Amniotic stem cell (primary cell): ENCODE measurements at regions not wholly inside any gene's neighbourhood (a gene's known extent, or its start where the extent isn't known, plus 50 kb on each side); places are given as distances from the start of the nearest gene placed in this dataset.

ENCODE experiments used
- DNase-seq: peaks from one replicate; lab custom pipeline; 2025; lab: John Stamatoyannopoulos, UW

DNA sequence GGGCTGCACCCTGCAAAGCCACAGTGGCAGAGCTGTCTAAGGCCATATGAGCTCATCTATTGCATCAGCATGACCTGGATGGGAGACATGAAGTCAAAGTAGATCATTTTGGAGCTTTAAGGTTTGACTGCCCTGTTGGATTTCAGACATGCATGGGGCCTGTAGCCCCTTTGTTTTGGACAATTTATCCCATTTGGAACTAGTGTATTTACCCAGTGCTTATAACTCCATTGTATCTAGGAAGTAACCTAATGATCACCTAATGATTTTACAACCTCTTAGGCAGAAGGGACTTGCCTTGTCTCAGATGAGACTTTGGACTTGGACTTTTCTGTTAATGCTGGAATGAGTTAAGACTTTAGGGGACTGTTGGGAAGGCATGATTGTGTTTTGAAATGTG lies 575.4 kb downstream of the EPM2A start:
- DNase-seq, result no peak

DNA sequence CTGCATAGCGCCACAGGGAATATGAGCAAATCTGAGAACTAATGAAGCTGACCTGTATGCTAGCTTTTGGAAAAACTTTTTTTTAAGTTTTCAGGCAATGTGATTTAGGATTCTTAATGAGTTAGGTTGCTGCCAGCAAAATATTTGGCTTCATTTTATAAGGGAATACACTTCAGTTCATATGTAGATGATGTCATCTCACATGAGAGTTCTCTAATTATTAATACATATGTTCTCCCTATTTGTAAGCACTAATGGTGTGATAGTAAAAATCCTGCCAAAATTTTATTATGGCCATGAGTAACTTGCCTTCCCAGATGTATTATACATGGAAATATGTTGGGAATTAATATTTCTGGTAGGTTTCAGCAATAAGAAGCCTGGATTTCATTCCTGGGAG lies 573.8 kb downstream of the EPM2A start:
- DNase-seq, result no peak

DNA sequence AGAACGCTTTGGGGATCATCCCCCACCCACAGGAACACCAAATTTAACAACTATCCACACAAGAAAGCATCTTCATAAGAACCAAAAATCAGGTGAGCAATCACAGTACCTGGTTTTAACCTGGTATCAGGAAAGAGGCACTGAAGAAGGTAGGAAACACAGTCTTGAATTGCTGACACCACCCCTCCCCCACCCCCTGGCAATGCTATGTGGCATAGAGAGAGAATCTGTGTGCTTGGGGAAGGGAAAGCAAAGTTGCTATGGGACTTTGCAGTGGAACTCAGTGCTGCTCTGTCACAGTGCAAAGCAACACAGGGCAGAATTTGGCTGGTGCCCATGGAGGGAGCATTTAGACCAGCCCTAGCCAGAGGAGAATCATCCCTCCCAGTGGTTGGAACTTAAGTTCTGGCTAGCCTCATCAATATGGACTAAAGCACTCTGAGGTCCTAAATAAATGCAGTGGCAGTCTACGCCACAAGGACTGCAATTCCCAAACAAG lies 565.5 kb downstream of the EPM2A start:
- DNase-seq, result no peak

DNA sequence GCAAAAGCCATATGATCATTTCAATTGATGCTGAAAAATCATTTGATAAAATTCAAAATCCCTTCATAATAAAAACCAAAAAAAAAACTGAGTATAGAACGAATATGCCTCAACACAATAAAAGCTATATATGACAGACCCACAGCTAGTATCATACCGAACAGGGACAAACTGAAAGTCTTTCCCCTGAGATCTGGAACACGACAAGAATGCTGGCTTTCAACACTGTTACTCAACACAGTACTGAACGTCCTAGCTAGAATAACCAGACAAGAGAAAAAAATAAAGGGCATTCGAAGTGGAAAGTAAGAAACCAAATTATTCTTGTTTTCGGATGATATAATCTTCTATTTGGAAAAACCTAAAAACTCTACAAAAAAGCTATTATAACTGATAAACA lies 559.9 kb downstream of the EPM2A start:
- no peak for DNase-seq

DNA sequence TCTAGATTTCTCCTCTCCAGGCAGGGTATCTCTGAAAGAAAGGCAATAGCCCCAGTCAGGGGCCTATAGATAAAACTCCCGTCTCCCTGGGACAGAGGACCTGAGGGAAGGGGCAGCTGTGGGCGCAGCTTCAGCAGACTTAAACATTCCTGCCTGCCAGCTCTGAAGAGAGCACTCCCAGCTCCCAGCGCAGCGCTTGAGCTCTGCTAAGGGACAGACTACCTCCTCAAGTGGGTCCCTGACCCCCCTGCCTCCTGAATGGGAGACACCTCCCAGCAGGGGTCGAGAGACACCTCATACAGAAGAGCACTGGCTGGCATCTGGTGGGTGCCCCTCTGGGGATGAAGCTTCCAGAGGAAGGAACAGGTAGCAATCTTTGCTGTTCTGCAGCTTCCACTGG lies 556.9 kb downstream of the EPM2A start:
- DNase-seq, result no peak

DNA sequence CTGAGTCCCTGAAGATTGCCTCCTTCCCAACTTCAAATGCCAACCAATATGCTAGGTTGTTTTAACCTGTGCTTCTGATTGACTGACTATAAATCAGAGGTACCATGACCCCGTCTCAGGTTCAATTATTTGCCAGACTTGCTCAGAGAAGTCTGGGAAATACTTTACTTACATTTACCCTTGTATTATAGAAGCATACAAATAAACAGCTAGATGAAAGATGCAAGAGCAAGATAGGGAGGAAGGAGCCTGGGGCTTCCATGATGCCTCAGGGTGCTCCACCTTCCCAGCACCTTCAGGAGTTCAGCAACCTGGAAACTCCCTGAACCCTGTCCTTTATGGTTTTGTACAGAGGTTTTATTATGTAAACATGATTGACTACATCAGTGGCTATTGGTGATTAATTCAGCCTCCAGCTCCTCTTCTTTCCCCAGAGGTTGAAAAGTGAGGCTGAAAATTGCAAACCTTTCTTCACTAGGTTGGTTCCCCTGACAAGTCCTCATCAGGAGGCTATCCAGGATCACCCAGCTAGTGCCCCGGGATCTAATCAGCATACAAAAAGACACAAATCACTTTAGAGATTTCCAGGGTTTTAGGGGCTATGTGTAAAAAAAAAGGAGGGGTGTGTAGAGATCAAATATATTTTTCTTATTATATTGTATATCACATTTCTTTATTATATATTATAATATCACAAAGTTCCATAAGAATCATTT lies 547.7 kb downstream of the EPM2A start:
- DNase-seq, result no peak

DNA sequence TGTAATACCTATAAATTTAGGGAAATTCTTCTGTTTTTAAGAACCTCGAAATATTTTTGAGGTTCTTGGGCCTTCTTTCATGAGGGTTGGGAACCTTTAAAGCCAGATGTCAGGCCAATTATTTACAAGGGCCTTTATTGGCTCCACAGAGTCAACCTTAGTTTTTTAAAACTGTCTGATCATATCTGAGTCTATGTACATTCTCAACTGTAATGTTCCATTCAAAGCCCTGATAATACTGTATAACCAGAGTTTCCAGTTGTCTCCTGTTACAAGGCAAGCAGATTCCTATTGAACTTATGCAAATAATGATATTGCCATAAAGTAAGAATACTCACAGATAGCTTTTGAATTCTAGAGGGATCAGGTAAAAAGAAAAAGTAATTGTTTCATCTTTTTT lies 545.5 kb downstream of the EPM2A start:
- no peak for DNase-seq

DNA sequence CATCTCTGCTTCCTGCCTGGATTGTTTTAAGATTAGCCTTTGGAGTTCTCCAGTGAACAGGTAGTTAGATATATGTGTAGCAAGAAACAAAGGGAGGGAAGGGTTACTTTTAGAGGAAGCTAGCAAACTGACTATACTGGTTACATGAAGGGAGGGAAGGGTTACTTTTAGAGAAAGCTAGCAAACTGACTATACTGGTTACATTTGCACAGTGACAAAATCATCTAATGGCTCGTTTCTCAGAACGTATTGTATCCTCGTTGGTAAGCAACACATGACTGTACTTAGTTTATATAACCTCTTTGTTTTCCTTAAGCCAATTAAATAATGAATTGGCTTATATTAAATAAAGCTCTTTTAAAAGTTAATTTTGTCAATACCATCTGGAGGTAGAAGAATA lies 540.9 kb downstream of the EPM2A start:
- no peak for DNase-seq

DNA sequence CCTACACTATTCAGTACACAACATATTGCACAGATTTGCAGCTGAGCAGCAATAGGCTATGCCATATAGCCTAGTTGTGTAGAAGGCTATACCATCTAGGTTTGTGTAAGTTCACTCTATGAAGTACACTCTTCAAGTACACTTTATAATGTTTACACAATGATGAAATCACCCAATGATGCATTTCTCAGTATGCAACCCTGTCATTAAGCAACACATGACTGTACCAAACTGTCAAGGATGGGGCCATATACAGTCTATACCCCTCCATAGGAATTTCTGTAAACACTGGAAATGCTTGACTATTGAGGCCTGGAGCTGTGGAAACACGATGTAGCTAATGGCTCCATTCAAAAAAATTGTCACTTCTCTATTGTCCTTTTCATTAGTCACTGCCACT lies 535.4 kb downstream of the EPM2A start:
- no peak for DNase-seq

DNA sequence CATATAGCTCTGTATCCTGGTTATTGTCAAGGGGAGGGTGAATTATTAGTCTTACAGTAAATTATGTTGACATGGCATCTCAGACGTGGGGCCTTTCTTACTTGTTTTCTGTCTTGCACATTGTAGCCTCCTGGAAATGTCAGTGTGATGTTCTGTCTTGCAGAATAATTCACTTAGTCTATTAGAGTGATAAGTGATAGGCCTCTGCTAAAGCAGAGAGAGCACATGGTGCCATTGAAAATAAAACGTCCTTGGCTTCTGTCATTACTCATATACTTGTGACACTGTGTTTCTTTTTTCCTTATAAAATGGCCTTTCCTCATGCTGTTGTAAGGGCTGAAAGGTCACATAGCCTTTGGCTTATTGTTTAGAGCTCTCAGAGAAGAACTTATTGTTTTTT lies 531.0 kb downstream of the EPM2A start:
- DNase-seq, result no peak

DNA sequence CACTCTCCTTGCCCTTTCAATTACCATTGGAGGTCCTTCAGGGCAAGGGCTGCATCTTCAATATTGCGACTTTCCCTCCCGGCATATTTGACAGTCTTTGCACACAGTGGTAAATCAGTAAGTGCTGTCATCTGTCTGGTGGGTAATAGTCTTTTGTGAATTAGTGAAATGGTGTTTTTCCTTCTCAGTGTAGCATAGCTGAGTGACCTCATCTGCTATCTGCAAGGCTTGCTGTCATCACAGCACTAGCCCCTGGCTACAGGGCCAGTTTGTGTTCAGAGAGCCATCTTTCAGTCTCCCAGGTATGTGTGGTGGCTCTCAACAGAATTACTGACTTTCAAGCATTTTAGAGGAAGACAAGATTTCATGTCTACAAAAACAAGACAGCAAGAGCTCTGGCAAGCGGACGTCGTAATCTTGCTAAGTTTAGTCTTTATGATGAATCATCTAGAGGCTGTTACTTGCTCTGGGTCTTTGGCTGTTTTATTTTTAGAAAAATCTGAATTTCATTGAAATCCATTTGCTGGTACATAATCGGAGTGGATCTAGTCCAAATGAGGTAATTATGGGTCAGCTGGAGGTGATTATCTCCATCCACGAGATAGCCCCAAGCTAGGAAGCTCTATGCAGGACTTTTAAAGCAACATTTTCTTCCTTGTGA lies 528.9 kb downstream of the EPM2A start:
- DNase-seq, result peak; percentile 49

DNA sequence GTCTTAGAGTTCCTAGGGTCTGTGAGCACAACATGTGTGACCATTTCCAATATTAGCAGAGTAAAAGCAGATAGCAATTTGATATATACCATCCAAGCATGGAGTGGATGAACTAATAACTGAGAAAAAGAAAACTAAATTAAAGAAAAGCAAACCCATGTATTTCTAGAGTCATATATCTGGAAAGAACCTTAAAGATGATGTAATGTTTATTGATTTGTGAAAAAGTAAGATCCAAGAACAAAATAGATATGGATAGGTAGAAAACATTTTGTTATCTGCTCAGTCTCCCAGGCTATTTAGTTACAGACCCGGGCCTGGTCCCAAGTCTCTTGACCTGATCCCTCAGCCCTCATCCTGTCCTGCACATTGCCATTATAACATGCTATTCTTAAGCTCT lies 526.8 kb downstream of the EPM2A start:
- no peak for DNase-seq

DNA sequence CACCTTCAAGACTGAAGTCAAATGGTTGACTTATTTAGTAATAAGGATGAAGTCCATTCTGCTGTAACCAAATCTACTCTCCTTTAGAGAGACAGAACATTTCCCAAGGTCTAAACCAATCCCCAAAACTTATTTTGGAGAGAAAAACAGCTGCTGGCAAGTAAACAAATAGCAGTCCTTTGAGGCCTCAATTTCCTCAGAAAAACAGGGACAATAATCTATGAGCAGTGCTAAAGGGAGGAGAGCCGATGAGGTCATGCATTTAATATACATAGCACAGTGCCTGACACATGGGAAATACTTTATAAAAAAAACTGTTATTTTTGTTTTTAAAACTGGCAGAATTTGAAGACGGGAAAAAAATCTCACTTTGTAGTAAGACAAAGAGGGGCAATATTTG lies 526.0 kb downstream of the EPM2A start:
- DNase-seq, result no peak

DNA sequence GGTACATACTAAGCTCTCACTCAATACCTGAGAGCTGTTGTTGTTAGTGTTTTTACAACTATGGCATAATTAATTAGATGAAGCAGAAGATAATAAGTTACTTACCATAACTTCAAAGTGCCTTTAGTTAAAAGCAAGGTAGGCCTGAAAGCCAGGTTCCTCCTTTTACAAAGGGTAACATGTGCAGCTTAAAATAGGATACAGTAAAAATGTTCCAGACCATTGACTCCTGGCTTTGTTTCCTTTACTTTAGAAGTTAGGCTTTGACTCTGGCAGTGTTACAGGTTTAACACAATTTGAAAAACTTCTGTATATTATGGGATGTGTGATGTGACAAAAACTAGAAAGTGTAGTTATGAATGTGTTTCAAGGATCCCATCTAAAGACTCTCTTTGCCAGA lies 522.5 kb downstream of the EPM2A start:
- DNase-seq, result no peak

DNA sequence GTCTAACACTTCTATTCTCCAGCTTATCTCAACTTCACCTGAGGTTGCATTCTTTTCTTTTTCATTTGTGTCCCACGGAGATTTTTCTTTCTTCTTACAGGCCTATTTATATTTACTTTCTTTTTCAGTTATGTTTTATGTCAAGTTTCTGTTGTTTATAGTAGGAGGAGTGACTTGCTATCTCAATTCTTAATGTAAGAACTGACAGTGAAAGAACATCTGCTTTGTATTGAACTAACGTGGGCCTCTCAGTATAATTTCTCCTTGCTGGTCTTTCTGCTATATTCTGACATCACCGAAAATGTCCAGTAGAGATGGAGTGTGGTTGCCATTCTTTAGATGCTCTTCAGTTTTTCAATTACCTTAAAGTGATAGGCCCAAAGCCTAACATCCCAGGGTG lies 521.7 kb downstream of the EPM2A start:
- no peak for DNase-seq

DNA sequence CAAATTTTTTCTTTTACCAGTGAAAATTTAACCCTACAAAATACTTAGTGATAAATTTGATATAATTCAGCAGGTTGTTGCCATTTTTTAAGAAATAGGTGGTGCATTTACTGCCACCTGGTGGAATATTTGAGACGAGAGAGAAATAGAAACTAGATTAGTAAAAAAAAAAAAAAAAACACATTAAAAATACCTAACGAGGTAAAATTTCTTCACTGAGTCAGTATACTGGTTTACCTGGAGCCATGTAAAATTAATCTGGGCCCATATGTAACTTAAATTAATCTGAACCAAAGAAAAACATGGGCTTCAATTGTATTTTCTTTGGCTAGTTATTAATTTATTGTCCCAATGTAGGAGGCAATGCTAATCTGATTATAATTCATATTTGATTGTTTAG lies 520.8 kb downstream of the EPM2A start:
- peak; percentile 18 for DNase-seq

DNA sequence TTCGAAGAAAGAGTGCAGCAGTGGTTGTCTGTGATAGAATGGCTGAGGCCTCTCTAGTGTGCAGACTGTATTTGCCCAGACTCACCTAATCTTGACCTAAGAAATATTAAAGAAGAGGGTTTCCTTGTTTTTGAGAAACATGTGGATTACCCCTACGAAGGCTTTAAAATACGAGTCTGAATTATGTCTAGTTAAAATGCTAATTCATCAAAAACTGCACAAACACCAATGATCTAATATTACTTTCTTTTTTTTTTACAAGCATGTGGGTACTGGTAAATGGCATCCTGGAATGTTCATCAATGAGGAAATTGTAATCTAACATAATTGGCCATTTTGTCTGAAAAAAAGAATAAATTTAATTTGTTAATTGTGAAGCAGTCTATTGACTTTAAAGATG lies 510.9 kb downstream of the EPM2A start:
- DNase-seq, result no peak

DNA sequence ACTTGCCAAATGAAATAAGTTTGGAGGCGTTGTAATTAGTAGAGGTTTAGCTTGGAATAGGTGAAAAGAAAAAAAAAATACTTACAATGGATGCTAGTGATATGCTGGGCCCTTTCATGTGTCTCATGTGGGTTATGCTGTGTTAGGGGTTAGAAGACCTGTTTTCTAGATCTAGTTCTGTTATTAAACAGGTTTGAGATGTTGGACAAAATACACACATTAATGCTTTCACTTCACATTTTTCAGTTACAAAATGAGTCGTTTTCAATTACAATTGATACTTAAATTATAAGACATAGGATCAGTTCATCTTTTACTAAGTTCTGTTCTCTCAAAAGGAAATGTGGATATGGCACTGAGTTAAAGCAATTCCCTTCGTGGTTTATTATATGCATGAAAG lies 509.8 kb downstream of the EPM2A start:
- no peak for DNase-seq

DNA sequence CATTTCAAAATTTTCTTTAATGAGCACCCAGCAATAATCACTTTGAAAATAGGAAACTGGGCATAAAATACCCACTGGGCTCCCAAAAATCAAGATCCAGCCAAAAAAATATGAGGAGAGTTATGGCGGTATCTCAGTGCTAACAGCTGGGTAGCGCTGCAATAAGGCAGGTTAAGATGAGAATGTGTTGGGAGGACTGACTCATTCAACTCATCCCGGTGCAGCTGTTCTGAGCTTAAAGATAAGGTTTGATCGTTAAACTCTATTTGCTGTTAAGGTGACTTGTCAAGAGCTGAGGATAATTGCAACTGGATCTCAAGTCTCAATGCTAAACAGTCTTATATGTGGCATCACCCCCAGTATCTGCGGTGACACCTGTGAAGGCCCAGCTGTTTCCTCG lies 507.7 kb downstream of the EPM2A start:
- DNase-seq, result no peak

DNA sequence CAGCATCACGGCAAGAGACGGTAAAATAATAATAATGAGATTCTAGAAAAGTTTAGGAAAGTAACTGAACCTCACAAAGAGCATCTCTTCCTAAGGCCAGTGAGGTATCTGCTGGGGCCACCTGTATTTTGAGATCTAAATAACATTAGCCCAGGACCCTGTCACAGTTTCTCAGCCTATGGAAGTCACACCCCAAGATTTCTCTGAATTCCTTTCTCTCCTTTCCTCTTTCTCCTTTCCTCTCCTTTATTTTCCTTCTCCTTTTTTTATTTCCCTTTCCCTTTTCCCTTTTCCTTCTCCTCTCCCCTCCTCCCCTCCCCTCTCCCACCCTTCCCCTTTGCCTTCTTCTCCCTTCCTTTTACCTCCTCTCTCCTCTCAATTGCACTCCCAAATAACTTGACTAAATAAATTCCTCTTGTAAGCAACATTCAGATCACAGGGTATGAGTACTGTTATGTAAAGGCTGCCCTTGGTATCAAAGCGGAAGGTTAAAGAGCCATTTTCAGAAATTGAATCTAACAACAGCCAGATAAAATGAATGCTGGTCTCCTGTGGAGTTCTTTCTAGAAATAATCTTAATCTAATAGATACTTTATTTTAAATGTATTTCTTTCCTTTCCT lies 506.2 kb downstream of the EPM2A start:
- DNase-seq, result no peak

DNA sequence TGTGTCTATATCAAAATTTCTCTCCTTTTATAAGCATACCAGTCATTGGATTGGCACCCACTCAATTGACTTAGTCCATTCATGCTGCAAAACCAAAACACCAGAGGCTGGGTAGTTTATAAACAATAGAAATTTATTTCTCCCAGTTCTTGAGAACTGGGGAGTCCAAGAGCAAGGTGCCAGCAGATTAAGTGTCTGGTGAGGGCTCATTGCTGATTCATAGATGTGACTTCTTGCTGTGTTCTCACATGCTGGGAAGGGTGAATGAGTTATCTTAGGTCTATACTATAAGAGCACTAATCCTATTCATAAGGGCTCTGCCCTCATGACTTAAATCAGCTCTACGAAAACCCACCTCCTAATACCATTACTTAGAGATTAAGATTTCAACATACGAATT lies 501.4 kb downstream of the EPM2A start:
- no peak for DNase-seq

DNA sequence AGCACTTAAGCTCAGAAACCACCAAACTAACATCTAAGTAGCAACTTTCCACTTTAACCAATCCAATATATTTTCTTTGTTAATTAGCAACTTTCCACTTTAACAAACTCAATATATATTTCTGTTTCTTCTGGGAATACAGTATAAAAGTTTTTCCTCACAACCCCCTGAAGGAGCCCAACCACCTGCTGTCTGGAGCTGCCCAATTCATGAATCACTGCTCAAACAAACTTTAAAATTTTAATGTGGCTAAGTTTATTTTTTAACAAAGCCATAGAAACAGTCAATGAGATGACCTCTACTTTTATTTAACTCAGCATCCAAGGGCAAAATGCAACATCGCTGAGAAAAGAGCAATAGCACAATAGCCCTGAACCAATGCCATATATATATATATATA lies 500.1 kb downstream of the EPM2A start:
- no peak for DNase-seq

DNA sequence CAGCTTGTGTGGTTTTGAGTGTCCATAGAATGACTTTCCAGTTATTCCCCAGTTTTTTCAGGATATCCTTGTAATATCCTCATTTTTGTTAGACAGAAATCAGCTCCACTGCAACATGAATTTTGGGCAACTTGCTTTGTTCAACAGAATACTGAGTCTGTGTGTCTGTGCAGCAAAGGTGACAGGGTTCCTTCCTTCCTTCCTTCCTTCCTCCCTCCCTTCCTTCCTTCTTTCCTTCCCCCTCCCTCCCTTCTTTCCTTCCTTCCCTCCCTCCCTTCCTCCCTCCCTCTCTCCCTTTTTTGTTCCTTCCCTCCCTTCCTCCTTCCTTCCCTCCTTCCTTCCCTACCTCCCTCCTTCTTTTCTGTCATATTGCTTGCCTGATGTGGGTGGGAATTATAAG lies 496.5 kb downstream of the EPM2A start:
- no peak for DNase-seq

DNA sequence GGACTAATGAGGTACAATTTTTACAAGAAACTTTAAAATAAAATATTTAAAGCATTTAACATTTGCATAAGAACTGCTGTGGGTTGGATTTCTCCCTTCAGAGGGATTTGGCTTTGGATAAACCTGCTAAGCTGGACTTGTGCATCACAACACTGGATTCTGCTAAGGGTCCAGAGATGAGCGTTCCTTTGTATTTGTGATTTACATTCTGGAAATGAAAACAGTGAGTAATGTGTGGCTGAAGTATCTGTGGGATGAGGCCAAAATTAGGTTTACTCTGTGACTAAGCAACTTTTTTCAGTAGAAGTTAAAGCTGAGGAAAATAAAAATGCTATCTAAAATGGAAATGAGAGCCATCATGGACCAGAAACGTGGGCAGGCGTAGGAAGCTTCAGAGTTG lies 494.3 kb downstream of the EPM2A start:
- DNase-seq, result peak; percentile 29
